ENCODE measurements at regions not wholly inside any gene's neighbourhood (a gene's known extent, or its start where the extent isn't known, plus 50 kb on each side); places are given as distances from the start of the nearest gene placed in this dataset.
"Not testable (repeated sequence)": the region's sequence is repeated elsewhere in the genome, so short reads cannot be mapped to it uniquely, and the experiment has no call there.

- TF ChIP-seq CTCF (IDR thresholded peaks at IDR 0.05) (no peak), POLR2AphosphoS5 (IDR thresholded peaks at IDR 0.05; ENCODE audit: insufficient read depth in 1 of 2, low read depth in 1 of 2) (no peak), POLR2A (IDR thresholded peaks at IDR 0.05) (no peak)
- Histone ChIP-seq H3K4me3 (no peak overlapping the region), H3K36me3 (no peaks in the 10 kb centered on the region), H3K27me3 (no peaks in the 10 kb centered on the region), H3K4me1 (no peaks in the 10 kb centered on the region), H3K9me3 (peaks cover 4% of the 10 kb centered on the region), H3K27ac (no peak overlapping the region)
- intact Hi-C loops (cut with DNase I), result no loop called here
- DNase-seq (ENCODE audit: extremely low spot score in 2 of 2), result peak; percentile 83 to 96
Observed at GRCh38 chr21:9759972-9760371, 761.4 kb upstream of the TPTE start.

GRCh38 chr21:9760398-9761074 is 760.8 kb upstream of the TPTE start:
- Histone ChIP-seq H3K27ac (no peak overlapping the region), H3K4me3 (no peak overlapping the region), H3K27me3 (no peaks in the 10 kb centered on the region), H3K4me1 (no peaks in the 10 kb centered on the region), H3K36me3 (no peaks in the 10 kb centered on the region), H3K9me3 (peaks cover 4% of the 10 kb centered on the region)
- peak; percentile 76 to 94 for DNase-seq (ENCODE audit: extremely low spot score in 2 of 2)
- TF ChIP-seq POLR2A (IDR thresholded peaks at IDR 0.05), result no peak
- no peak for TF ChIP-seq POLR2AphosphoS5 (IDR thresholded peaks at IDR 0.05; ENCODE audit: insufficient read depth in 1 of 2, low read depth in 1 of 2)
- intact Hi-C loops (cut with DNase I), result no loop called here

DNA sequence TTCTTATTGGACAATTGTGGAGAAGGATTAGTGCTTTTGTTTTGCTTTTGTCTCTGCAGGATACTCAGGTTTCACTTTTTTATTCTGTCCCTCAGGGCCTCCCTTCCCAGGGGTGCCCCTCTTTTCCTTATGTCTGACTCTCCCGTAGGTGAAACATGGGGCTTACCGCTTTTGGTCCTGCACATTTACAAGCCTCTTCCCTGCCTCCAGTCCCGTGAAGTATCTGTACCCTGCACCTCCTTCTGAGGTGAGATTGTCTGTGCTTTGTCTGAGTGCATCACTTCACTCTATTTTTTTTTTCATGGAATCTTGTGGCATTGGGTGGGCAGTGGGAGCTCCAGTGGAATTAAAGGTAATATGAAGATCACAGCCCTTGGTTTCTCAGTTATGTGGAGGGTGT is 758.1 kb upstream of the TPTE start:
- TF ChIP-seq POLR2AphosphoS5 (IDR thresholded peaks at IDR 0.05; ENCODE audit: insufficient read depth in 1 of 2, low read depth in 1 of 2) (no peak), POLR2A (IDR thresholded peaks at IDR 0.05) (no peak), CTCF (IDR thresholded peaks at IDR 0.05) (no peak)
- intact Hi-C loops (cut with DNase I), result no loop called here
- Histone ChIP-seq H3K9me3 (peaks cover 4% of the 10 kb centered on the region), H3K27ac (no peak overlapping the region), H3K4me1 (no peaks in the 10 kb centered on the region), H3K27me3 (no peaks in the 10 kb centered on the region), H3K36me3 (no peaks in the 10 kb centered on the region), H3K4me3 (no peak overlapping the region)
- DNase-seq (ENCODE audit: extremely low spot score in 2 of 2), result peak; percentile 83 to 96

GRCh38 chr21:9763807-9764206 is 757.6 kb upstream of the TPTE start:
- no peaks in the 10 kb centered on the region for H3K27me3 ChIP-seq
- no peak overlapping the region for H3K27ac ChIP-seq
- H3K4me3 ChIP-seq, result no peak overlapping the region
- H3K9me3 ChIP-seq, result peaks cover 7% of the 10 kb centered on the region
- H3K4me1 ChIP-seq, result no peaks in the 10 kb centered on the region
- intact Hi-C loops (cut with DNase I), result no loop called here
- TF ChIP-seq CTCF (IDR thresholded peaks at IDR 0.05) (no peak), POLR2A (IDR thresholded peaks at IDR 0.05) (no peak), POLR2AphosphoS5 (IDR thresholded peaks at IDR 0.05; ENCODE audit: insufficient read depth in 1 of 2, low read depth in 1 of 2) (no peak)
- DNase-seq (ENCODE audit: extremely low spot score in 2 of 2), result peak; percentile 65 to 96
- H3K36me3 ChIP-seq, result no peaks in the 10 kb centered on the region

- H3K27me3 ChIP-seq; H3K27ac ChIP-seq; H3K4me3 ChIP-seq; H3K4me1 ChIP-seq; intact Hi-C loops (cut with DNase I); H3K36me3 ChIP-seq; H3K9me3 ChIP-seq: not testable (repeated sequence)
- DNase-seq (ENCODE audit: extremely low spot score in 2 of 2), result peak; percentile 25 to 52
Observed at GRCh38 chr21:9764294-9764693, 757.1 kb upstream of the TPTE start.

DNA sequence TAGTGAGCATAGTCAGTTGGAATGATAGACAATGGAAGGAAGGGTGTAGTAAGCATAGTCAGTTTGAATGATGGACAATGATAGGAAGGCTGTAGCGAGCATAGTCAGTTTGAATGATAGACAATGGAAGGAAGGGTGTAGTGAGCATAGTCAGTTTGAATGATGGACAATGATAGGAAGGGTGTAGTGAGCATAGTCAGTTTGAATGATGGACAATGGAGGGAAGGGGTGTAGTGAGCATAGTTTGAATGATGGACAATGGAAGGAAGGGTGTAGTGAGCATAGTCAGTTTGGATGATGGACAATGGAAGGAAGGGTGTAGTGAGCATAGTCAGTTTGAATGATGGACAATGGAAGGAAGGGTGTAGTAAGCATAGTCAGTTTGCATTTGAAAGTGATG is 755.8 kb upstream of the TPTE start:
- H3K9me3 ChIP-seq; H3K4me1 ChIP-seq; H3K4me3 ChIP-seq; intact Hi-C loops (cut with DNase I); H3K27ac ChIP-seq; H3K27me3 ChIP-seq; DNase-seq (ENCODE audit: extremely low spot score in 2 of 2); H3K36me3 ChIP-seq: not testable (repeated sequence)

GRCh38 chr21:9766890-9767591 is 754.3 kb upstream of the TPTE start:
- DNase-seq (ENCODE audit: extremely low spot score in 2 of 2), result peak; percentile 69 to 97

More at GRCh38 chr21:9766890-9767591, 754.3 kb upstream of the TPTE start:
- H3K4me1 ChIP-seq; H3K27ac ChIP-seq; intact Hi-C loops (cut with DNase I); H3K27me3 ChIP-seq; H3K4me3 ChIP-seq; H3K36me3 ChIP-seq; H3K9me3 ChIP-seq: not testable (repeated sequence)
